ENCODE measurements at regions not wholly inside any gene's neighbourhood (a gene's known extent, or its start where the extent isn't known, plus 50 kb on each side); places are given as distances from the start of the nearest gene placed in this dataset.

DNA sequence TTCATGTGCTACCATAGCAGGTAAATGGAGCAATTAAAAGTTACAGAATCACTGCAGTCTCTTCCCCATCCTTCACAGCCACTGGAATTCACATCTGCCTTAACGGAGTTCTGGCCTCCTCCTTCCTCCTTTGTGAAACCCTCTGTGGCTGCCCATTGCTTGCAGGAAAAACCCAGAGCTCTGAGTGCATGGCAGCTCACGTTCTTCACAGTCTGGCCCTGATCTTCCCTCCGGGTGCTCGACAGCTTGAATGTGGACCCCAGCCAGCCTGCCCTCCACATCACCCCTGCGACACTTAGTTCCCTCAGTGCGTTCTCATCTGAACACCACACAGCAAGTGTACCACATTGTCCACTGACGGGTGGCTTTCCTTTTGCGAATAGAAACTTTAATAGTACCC is 63.2 kb upstream of the RUFY1 start:
- TF ChIP-seq, protein P1, sequence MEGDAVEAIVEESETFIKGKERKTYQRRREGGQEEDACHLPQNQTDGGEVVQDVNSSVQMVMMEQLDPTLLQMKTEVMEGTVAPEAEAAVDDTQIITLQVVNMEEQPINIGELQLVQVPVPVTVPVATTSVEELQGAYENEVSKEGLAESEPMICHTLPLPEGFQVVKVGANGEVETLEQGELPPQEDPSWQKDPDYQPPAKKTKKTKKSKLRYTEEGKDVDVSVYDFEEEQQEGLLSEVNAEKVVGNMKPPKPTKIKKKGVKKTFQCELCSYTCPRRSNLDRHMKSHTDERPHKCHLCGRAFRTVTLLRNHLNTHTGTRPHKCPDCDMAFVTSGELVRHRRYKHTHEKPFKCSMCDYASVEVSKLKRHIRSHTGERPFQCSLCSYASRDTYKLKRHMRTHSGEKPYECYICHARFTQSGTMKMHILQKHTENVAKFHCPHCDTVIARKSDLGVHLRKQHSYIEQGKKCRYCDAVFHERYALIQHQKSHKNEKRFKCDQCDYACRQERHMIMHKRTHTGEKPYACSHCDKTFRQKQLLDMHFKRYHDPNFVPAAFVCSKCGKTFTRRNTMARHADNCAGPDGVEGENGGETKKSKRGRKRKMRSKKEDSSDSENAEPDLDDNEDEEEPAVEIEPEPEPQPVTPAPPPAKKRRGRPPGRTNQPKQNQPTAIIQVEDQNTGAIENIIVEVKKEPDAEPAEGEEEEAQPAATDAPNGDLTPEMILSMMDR (IDR thresholded peaks at IDR 0.05; ENCODE audit: low read depth, low read length), result no peak
- no peak for TF ChIP-seq POLR2A (IDR thresholded peaks at IDR 0.05; ENCODE audit: extremely low read depth, insufficient read length)
- TF ChIP-seq, protein P2, sequence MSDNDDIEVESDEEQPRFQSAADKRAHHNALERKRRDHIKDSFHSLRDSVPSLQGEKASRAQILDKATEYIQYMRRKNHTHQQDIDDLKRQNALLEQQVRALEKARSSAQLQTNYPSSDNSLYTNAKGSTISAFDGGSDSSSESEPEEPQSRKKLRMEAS (IDR thresholded peaks at IDR 0.05; ENCODE audit: low read depth, low read length), result no peak
